NK-92 treated with Interleukin-12 subunit alpha and Interleukin-12 subunit beta, amount 100 ng/mL, for 24 hours (cell line): ENCODE measurements at regions not wholly inside any gene's neighbourhood (a gene's known extent, or its start where the extent isn't known, plus 50 kb on each side); places are given as distances from the start of the nearest gene placed in this dataset.

ENCODE experiments used
- DNase-seq: peaks from one replicate; lab custom pipeline; 2025; lab: John Stamatoyannopoulos, UW

DNA sequence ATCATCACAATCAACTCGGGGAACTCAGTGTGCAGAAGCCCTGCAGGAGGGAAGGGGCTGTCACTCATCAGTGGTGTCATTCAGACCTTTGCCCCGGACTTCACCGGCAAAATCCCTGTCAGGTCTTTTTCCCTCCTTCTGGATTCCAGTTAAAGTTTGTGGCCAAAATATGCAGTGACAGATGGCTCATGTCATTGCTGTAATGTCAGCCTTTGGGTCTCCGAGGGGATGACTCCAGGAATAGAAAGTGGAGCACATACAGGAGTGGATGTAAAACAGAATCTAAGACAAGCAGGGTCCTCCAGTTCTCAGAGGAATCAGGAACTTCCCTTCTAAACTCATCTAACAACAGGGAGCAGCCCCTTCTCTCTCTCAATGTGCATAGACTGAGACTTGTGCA is 130.3 kb upstream of the RASSF8 start:
- no peak for DNase-seq

DNA sequence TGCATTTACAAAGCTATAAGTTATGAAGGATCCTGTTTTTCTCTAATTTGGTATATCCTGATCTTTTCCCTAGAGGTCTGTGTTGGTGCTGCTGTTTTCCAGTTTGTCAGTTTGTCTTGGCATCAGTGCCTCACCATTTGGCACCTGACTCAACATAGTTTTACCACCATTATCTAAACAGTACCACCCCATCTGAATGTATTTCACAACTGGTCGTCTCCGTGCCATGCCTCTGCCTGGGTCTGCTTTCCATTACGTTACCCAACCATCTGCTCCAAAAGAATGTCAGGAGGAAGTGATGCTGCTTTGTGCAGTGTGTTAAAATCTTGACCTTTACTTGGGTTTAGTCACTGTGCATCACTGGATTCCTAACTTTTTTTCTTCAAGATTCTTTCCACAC is 129.3 kb upstream of the RASSF8 start:
- DNase-seq: no peak

DNA sequence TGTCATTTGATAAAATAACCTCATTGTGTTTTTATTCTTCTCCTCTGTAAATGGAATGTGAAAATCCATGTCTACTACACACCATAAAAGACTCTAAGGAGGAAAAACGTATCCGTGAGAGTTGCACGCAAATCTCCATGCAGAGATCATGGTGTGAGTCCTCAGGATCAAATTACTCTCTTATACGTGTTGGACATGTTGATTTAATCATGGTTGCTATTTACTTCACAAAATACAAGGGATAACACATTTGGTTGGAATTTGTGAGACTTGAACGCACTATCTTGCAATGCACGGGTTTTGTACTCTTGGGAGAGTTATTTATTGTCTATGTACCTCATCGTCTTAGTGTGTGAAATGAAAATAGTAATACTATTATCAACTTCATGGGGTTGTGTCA is 128.0 kb upstream of the RASSF8 start:
- DNase-seq: no peak

DNA sequence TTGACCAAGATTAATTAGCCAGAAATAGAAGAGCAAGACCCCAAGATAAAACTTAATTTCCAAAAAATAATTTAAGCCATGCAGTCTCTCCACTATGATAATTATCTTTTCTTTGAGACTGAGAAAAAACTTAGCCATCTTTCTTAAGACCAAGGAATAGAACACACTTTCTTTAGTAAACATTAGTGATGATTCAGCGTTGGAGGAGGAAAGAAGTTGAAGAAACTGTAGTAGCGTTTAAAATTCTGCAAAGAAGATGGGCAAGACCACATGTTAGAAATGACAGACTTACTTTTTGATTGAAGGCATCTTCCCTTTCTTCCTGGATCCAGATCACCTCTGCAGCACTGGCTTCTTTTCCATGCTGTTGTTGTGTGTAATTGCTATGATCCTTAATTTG is 124.8 kb upstream of the RASSF8 start:
- DNase-seq: no peak

DNA sequence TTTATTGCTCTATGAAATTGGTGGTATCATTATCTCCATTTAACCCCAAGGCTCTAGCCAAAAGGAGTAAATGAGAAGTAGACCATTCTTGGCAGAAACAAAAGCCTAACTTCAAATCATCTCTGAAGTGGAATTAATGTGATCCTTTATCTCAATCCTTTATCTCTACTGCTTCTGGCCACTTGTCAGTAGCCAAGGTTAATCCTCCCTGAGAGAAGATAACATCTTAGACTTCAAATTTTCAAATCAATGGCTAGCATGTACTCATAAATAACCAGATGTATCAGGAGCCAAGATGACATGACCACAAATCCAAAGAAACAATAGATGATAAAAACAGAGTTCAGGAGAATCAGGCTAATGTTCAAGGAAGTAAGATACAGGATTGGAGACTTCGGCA is 123.1 kb upstream of the RASSF8 start:
- DNase-seq: no peak

DNA sequence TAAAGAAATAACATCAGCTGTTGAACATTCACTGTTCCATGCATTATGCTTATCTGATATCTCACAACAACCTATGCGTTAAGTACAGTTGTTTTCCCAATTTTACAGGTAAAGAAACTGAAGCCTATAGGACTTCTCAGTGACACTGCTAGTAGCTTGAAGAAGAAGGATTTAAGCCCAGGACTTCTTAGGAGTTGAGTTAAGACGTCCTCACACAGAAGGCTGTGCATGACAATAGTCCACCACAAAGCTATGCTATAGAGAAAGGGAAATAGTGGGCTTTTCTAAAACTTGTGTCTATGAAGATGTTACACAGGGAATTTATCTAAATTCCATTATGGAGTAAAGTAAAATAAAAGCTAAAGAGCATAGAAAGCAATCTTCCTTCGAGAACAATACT is 120.5 kb upstream of the RASSF8 start:
- DNase-seq: no peak

DNA sequence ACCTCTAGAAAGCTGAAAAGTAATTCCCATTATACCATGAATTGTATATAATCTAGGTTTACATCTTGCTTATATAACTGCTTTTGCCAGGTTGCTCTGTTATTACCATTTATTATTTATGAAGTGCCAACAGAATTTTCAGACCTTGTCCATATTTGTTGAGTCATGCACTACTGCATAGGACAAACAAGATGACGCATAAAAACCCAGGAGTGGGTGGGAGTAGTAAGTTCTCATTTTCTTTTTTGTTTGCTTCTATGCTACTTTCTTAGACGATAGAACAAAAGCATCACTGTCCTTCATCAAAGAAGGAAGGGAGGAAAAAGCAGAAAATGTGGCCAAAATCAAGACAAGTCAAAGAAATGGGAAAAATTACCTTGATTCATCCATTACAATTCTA is 119.0 kb upstream of the RASSF8 start:
- no peak for DNase-seq

DNA sequence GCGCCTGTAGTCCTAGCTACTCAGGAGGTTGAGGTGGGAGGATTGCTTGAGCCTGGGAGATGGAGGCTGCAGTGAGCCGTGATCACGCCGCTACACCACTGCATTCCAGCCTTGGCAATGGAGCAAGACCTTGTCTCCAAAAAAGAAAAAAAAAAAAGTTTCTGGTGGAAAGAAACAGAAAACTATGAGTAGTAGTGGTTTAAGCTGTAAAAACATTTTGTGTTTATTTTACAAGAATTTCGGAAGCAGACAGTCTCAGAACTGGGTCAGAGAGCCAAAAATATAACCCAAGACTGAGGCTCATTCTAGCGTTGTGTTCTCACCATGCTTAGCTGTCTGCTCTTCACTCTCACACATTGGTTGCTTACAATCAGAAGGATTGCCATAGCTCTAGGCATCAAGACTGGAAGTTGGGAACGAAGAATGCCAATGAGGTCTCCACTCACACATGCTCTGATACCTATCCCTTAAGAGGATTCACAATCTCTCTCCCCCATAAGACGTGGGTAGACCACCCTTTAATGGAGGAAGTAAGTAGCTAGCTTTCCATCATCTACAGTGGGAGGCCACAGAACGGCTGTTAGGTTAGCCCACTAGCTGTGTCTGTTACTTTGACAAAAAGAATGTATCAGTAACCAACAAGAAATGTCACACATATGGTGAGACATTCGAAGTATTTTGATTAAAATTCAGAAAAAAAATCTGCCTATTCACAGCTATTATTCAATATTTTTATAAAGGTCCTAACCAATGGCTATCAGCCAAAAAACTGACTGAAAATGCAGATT is 117.6 kb upstream of the RASSF8 start:
- DNase-seq: no peak

DNA sequence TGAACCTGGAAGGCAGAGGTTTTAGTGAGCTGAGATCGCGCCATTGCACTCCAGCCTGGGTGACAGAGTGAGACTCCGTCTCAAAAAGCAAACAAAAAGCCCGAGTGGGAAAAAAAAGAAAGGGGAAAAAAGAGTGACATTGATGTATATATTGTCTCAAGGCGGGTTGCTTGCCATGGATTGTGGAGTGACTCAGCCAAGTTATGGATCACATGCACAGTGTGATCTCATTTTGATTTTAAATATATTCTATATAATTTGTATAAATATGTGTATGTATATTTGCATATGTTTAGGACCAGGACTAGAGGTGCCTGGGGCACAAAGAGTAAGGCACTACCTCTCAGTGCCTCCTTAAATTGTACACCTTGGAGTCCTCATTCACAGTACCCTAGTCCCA is 116.2 kb upstream of the RASSF8 start:
- no peak for DNase-seq

DNA sequence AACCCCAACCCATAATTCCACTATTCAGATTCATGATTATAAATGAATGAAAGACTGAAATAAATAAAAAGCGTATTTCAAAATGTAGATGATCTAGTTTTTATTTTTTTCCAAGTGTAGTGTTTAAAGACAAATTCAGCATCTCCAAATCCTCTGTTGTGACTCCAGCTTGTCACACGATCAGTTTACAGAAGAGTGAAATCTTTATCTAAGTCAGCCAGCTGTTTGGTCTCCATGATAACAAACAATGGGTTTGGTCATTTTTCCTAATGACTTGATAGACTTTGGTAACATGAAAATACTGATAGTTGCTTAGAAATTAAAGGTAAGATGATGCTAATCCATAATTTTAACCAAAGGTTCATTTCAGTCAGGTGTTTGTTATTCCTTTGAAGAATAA is 114.5 kb upstream of the RASSF8 start:
- DNase-seq: no peak

DNA sequence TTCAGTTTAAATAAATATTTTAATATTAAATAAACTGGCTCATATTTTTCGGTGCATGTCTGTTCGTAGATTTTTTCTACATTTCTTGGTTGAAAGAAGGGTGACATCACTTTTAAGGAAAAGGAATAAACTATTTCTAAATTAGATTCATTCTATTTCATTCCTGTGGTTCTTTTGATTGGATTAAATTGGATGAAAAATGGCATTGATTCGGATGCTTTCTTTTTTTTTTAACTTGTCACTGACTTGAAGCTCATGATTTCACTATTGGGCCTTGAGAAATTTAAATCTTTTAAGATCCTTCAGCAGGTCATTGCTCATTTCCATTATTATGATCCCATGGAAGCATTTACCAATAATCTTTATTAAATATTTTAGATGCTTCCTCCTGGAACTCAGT is 113.1 kb upstream of the RASSF8 start:
- no peak for DNase-seq

DNA sequence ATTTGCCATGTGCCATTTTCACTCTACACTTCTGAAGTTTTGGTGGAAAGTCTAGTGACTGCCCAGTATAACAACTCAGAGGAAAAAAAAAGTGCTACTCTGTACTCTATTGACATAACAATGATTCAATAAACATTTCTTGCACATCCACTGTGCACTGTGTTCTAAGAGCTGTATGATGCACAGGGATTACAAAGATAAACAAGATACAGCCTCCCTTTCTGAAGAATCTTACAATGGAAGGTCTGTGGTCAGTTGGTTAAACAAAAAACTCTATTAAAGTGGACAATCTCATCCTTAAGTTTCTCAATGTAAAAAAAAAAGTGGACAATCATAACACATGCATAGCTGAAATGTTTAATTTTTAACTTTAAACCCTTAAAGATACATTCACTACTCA is 105.7 kb upstream of the RASSF8 start:
- no peak for DNase-seq

DNA sequence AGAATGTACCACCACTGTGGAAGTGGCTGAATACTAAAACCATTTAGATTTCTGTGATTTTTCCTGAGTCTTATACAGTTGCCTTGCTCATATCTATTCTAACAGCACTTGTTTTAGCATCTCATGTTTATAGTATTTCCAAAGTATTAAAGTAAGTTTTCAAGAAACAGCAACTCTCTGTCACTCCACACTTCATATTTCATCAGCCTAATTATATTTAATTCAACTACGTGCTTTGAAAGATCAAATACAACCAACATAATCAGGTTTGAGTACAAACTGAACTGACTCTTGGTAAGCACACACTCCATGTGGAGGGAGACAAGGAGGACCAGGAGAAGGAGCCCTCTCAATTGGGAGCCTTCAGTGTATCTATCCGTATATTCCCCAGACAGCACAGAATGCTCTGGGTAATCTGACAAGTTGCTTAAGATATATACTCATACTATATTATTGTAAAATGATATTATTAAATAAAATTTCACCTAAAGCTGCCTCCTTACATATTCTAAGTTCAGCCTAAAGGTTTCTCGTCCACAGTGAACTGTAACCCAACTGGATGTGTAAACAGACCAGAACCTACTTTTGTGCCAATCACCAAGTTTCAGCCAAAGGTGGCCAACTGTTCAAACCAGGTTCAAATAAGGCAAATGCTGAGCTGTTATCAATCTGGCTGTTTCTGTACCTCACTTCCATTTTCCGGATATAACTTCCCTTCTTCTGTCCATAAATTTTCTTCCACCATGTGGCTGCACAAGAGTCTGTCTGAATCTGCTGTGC is 105.0 kb upstream of the RASSF8 start:
- DNase-seq: no peak

DNA sequence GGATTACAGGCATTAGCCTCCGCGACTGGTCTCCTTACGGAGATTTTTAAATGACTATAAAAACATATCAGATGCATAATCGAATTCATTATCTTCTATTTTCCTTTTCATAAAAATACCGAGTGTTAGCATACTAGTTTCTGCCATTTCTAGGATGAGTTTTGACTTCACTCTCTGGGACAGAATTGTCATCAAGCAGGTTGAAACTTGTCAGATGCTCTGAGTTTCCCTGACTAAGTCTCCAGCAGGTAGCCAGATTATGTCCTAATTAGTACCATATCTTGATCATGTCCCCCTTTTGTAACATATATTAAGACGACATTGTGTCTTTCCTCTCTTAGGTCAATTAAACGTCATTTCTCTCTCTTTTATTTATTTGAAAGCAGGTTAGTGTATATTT is 103.5 kb upstream of the RASSF8 start:
- no peak for DNase-seq

DNA sequence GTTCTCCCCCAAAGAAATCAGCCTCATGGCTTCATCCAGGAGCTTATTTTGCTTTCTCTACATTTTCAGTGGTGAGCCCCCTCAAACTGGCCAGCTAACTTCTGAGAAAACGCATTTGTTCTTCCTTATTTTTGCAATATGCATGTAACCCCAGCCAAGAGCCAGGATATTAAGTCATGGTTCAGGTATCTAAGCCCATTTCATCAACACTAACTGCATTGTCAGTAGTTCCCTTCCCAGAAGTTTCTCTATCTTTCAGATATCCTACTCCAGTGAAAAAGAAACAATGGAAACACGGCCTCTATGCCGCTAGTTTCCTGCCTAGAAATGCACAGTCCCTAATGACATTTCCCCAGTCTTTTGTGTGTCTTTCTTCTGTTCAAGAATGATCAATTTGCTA is 102.8 kb upstream of the RASSF8 start:
- no peak for DNase-seq

DNA sequence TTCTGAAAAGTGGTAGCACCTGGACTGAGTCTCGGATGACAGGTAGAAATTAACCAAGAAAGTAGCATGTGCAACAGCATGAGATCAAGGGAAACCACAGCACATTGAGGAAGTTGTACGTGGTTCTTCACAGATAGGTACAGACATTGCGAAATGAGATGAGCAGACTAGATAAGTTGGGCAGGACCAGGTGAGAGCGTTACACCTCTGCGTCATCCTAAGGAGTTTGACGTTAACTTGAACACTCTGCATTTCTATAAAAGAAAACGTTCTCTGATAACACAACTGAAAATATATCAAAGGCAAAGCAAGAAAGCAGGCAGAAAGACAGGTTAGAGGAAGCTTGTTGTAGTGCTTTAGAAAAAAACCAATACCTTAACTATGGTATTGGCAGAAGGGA is 98.5 kb upstream of the RASSF8 start:
- no peak for DNase-seq

DNA sequence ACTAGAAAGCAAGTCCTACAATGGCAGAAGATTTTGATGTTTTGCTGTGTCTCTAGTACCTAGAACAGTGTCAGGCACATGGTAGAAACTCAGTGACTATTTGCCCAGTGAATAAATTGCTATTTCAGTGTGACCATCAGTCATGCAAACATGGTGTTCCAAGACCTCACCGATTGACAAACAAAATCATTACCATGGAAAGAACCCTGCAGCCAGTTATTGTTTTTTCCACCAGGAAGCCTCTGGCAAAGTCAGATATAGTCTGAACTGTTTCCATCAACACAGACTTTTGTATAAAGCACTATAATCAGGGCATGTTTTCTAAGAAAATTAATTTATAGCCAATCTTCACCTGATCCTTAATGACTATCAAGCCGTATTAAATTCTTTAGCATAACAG is 97.3 kb upstream of the RASSF8 start:
- DNase-seq: no peak

DNA sequence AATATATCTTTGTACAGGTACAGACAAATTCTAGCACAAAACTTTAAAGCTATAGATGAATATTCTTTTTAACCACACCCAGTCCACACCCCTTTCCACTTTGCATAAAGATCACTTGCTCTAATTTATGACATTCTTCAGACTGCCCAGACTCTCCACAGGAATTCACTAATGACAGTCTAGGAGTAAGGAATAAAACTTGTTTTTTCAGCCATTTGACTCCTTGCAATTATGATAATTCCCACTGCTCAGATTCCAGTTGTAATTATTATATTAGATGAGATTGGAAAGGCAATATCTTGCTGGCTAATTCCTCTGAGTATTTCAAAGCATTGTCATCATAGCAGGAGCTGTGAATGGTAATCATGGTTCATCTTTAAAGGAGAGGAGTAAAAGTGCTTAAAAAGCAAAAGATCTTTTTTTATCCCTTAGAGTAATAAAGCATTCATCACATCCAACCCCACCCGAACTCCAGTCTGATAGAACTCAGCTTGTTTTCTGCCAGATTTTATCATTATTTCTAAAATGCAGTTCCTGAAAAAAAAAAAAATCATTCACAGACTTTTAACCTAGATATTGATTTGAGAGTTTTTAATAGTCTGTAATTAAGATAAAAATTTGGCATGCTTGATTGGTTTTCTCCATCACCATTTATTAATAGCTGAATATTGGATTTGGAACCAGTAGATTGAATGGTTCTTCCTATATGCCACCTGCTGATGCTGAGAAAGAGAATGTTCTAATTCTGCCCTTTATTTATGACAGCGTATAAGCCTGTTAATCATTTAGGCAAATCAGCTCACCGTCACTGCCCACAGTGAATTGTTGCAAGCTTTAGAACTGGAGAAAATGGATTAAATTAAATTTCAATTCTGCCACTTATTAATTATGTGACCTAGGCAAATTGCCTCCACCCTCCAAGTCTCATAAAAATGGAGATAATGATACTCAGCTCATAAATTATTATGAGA is 93.9 kb upstream of the RASSF8 start:
- DNase-seq: no peak

DNA sequence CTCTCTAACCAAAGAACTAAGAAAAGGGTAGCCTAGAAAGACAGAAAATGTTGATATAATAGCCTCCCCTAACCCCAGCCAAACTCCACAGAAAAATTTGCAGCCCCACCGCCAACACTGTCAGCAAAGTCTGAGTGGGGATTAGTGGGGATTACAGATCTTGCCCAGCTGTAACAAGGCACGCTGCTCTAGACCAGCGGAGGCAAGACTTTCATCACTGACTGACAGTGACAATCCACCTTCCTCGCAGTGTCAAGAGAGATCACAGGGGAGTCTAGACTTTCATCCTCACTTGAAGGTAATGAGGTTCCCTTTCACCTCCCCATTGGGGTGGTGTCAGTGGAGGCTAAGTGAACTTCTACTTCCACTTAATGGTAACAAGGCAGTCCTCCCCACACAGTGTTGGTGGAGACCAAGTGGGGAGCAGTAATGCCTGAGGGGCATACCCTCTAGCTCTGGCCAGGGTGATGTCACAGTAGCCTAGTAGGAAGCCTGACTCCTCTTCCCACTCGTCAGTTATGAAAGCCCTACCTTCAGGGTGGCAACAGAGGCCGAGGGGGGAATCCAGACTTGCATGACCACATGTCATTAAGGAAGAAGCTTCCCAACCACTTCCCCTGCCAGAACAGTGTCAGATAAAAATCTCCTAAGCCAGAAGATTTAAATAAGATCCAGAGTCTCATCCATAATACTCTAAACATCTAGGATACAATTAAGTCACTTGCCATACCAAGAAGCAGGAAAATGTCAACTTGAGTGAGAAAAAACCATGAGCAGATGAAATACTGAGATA is 91.7 kb upstream of the RASSF8 start:
- no peak for DNase-seq

DNA sequence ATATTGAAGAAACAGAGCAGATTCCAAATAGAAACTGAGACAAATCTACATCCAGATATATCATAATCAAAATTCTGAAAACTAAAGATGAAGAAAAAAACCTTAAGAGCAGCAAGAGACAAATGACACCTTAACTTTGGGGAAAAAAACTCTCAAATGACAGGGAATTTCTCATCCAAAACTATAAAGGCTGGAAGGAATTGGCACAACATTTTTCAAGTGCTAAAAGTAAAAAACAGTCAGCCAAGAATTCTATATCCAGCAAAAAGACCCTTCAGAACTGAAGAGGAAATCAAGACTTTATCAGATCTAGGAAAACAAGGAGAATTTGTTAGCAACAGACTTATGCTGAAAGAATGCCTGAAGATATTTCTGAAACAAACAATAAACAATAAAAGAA is 90.3 kb upstream of the RASSF8 start:
- DNase-seq: no peak

DNA sequence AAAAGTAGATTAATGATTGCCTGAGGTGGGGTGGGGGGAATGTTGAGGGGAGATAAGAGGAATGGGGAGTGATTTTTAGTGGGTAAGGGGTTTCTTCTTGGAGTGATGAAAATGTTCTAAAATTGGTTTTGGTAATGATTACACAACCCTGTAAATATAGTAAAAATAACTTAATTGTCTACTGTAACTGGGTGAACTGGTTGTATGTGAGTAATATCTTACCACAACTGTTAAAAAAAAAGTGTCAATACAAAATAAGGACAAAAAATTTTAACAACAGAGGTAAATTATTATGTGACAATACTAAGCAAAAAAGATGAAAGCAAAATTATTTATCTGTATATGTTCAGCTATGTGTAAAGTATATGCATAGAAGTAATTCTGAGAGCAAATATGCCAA is 86.3 kb upstream of the RASSF8 start:
- DNase-seq: no peak

DNA sequence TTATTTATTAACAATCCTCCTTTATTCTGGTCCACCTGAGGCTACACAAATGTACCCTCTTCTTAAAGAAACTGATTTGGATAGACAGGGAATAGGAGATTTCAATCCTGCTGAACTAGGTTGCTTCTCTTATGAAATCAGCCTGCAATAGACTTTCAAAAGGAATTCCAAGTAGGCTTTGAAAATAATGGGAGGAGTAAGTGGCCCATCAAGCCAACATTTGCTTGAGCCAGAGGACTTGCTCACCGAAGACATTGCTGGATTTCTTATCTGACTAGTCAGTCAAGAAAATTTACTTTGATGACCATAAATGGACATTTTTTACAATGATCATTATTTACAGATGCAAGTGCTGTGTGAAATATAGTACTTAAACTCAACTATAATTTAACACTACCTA is 82.8 kb upstream of the RASSF8 start:
- no peak for DNase-seq
